HUES64 (cell line): ENCODE measurements at regions not wholly inside any gene's neighbourhood (a gene's known extent, or its start where the extent isn't known, plus 50 kb on each side); places are given as distances from the start of the nearest gene placed in this dataset.

Experiments used
- H3K27ac ChIP-seq: 2 replicates; pipeline ENCODE4 v1.7.0; 2013; ENCODE audit warnings: low read depth, low read length, inconsistent platforms
- H3K27me3 ChIP-seq: 2 replicates; pipeline ENCODE4 v1.6.1; 2013; ENCODE audit warnings: mild to moderate bottlenecking, low read length; ENCODE audit not compliant: insufficient read depth
- H3K36me3 ChIP-seq: 2 replicates; pipeline ENCODE4 v1.6.1; 2013; ENCODE audit warnings: mild to moderate bottlenecking, low read length; ENCODE audit not compliant: insufficient read depth
- H3K4me1 ChIP-seq: 2 replicates; pipeline ENCODE4 v1.6.1; 2013; ENCODE audit warnings: mild to moderate bottlenecking, low read length, moderate library complexity; ENCODE audit not compliant: insufficient read depth
- H3K4me3 ChIP-seq: 2 replicates; pipeline ENCODE4 v1.5.1; 2013; ENCODE audit warnings: mild to moderate bottlenecking, low read length, moderate library complexity
- H3K9ac ChIP-seq: 2 replicates; pipeline ENCODE4 v1.6.1; 2013; ENCODE audit warnings: mild to moderate bottlenecking, low read depth, low read length
- H3K9me3 ChIP-seq: 2 replicates; pipeline ENCODE4 v1.6.1; 2013; ENCODE audit warnings: low read depth, low read length; ENCODE audit not compliant: insufficient read depth
- WGBS: fragments of 150-250, 120-280 bp; methylation state at CpG from one replicate; pipeline ENCODE4 v1.1.7; 2013; ENCODE audit warnings: missing lambda C conversion rate; 5-methylcytosine and 5-hydroxymethylcytosine counted together

- H3K27me3 ChIP-seq = no peaks in the 10 kb centered on the region
Observed at GRCh38 chr2:175403599-175404221, 222.2 kb upstream of the ATP5MC3 start.

GRCh38 chr2:175402571-175402970 lies 221.1 kb upstream of the ATP5MC3 start:
- no peaks in the 10 kb centered on the region for H3K4me1 ChIP-seq
- 95% methylated on average over 1 of the region's 2 CpGs for WGBS
- no peak overlapping the region for H3K4me3 ChIP-seq
- H3K36me3 ChIP-seq = no peaks in the 10 kb centered on the region
- no peak overlapping the region for H3K9ac ChIP-seq
- no peaks in the 10 kb centered on the region for H3K27me3 ChIP-seq
- no peak overlapping the region for H3K27ac ChIP-seq
- H3K9me3 ChIP-seq = no peaks in the 10 kb centered on the region

More at GRCh38 chr2:175403599-175404221, 222.2 kb upstream of the ATP5MC3 start:
- Histone ChIP-seq H3K4me1 (no peaks in the 10 kb centered on the region), H3K9ac (no peak overlapping the region), H3K4me3 (no peak overlapping the region), H3K36me3 (no peaks in the 10 kb centered on the region), H3K27ac (no peak overlapping the region), H3K9me3 (no peaks in the 10 kb centered on the region)
- 89% methylated on average over 1 of the region's 1 CpG for WGBS

- H3K36me3 ChIP-seq = no peaks in the 10 kb centered on the region
- H3K9me3 ChIP-seq = no peaks in the 10 kb centered on the region
- H3K9ac ChIP-seq = no peak overlapping the region
- H3K4me3 ChIP-seq = no peak overlapping the region
- no peaks in the 10 kb centered on the region for H3K27me3 ChIP-seq
- no peak overlapping the region for H3K27ac ChIP-seq
- no peaks in the 10 kb centered on the region for H3K4me1 ChIP-seq
- WGBS = 100% methylated on average over 3 of the region's 3 CpGs
Observed at GRCh38 chr2:175401956-175402469, 220.5 kb upstream of the ATP5MC3 start.

GRCh38 chr2:175400975-175401374 lies 219.5 kb upstream of the ATP5MC3 start:
- no peak overlapping the region for H3K27ac ChIP-seq
- H3K4me1 ChIP-seq = no peaks in the 10 kb centered on the region
- H3K9me3 ChIP-seq = no peaks in the 10 kb centered on the region
- H3K27me3 ChIP-seq = no peaks in the 10 kb centered on the region
- WGBS = 80% methylated on average over 6 of the region's 6 CpGs
- no peak overlapping the region for H3K9ac ChIP-seq
- H3K4me3 ChIP-seq = no peak overlapping the region
- no peaks in the 10 kb centered on the region for H3K36me3 ChIP-seq

- Histone ChIP-seq H3K27ac (no peak overlapping the region), H3K27me3 (no peaks in the 10 kb centered on the region), H3K4me1 (no peaks in the 10 kb centered on the region), H3K9me3 (no peaks in the 10 kb centered on the region), H3K9ac (no peak overlapping the region), H3K4me3 (no peak overlapping the region), H3K36me3 (no peaks in the 10 kb centered on the region)
- WGBS = 94% methylated on average over 4 of the region's 4 CpGs
Observed at GRCh38 chr2:175399326-175399725, 217.8 kb upstream of the ATP5MC3 start.

- Histone ChIP-seq H3K4me3 (no peak overlapping the region), H3K9ac (no peak overlapping the region), H3K27me3 (no peaks in the 10 kb centered on the region), H3K4me1 (no peaks in the 10 kb centered on the region), H3K27ac (no peak overlapping the region), H3K36me3 (no peaks in the 10 kb centered on the region), H3K9me3 (no peaks in the 10 kb centered on the region)
- WGBS = 95% methylated on average over 6 of the region's 6 CpGs
Observed at GRCh38 chr2:175398848-175399247, 217.3 kb upstream of the ATP5MC3 start.

- H3K4me3 ChIP-seq = no peak overlapping the region
- H3K27me3 ChIP-seq = no peaks in the 10 kb centered on the region
- H3K9ac ChIP-seq = no peak overlapping the region
- no peaks in the 10 kb centered on the region for H3K36me3 ChIP-seq
- H3K4me1 ChIP-seq = no peaks in the 10 kb centered on the region
- no peak overlapping the region for H3K27ac ChIP-seq
- no peaks in the 10 kb centered on the region for H3K9me3 ChIP-seq
Observed at GRCh38 chr2:175396696-175397095, 215.2 kb upstream of the ATP5MC3 start.

- Histone ChIP-seq H3K27me3 (no peaks in the 10 kb centered on the region), H3K4me3 (no peak overlapping the region), H3K4me1 (no peaks in the 10 kb centered on the region), H3K27ac (no peak overlapping the region), H3K9ac (no peak overlapping the region), H3K36me3 (no peaks in the 10 kb centered on the region), H3K9me3 (peaks cover 2% of the 10 kb centered on the region; the same call in 1 of the 2 replicates)
- 88% methylated on average over 1 of the region's 1 CpG for whole genome bisulfite sequencing
Observed at GRCh38 chr2:175393851-175394250, 212.3 kb upstream of the ATP5MC3 start.

GRCh38 chr2:175383286-175383685 lies 201.8 kb upstream of the ATP5MC3 start:
- Histone ChIP-seq H3K9me3 (peaks cover 29% of the 10 kb centered on the region), H3K9ac (no peak overlapping the region), H3K36me3 (no peaks in the 10 kb centered on the region), H3K27me3 (no peaks in the 10 kb centered on the region), H3K4me1 (no peaks in the 10 kb centered on the region), H3K27ac (no peak overlapping the region), H3K4me3 (no peak overlapping the region)
- WGBS = 91% methylated on average over 2 of the region's 2 CpGs

- Histone ChIP-seq H3K9me3 (no peaks in the 10 kb centered on the region), H3K36me3 (no peaks in the 10 kb centered on the region), H3K27ac (no peak overlapping the region; the same call in 1 of the 2 replicates), H3K4me1 (peaks cover 18% of the 10 kb centered on the region), H3K27me3 (no peaks in the 10 kb centered on the region), H3K4me3 (no peak overlapping the region), H3K9ac (no peak overlapping the region)
- no CpG with 5 or more reads among the region's 1 CpG for WGBS
Observed at GRCh38 chr2:175373729-175374128, 192.2 kb upstream of the ATP5MC3 start.

- H3K9me3 ChIP-seq = no peaks in the 10 kb centered on the region
- no peaks in the 10 kb centered on the region for H3K27me3 ChIP-seq
- H3K36me3 ChIP-seq = no peaks in the 10 kb centered on the region
- no peak overlapping the region for H3K4me3 ChIP-seq
- WGBS = 52% methylated on average over 7 of the region's 8 CpGs
- H3K4me1 ChIP-seq = peaks cover 18% of the 10 kb centered on the region
- no peak overlapping the region for H3K9ac ChIP-seq
- H3K27ac ChIP-seq = no peak overlapping the region; the same call in 1 of the 2 replicates
Observed at GRCh38 chr2:175372704-175373701, 191.5 kb upstream of the ATP5MC3 start.
